GM12892 (cell line): ENCODE measurements at regions not wholly inside any gene's neighbourhood (a gene's known extent, or its start where the extent isn't known, plus 50 kb on each side); places are given as distances from the start of the nearest gene placed in this dataset.

Experiments used
- POLR2AphosphoS5 ChIP-seq: IDR thresholded peaks from 2 replicates; pipeline ENCODE4 v1.6.1; 2011; ENCODE audit warnings: low read depth, low read length, control low read depth
- TAF1 ChIP-seq: IDR thresholded peaks from 2 replicates; pipeline ENCODE4 v1.6.1; 2011; ENCODE audit warnings: low read depth, mild to moderate bottlenecking, control low read depth, low read length, borderline replicate concordance

DNA sequence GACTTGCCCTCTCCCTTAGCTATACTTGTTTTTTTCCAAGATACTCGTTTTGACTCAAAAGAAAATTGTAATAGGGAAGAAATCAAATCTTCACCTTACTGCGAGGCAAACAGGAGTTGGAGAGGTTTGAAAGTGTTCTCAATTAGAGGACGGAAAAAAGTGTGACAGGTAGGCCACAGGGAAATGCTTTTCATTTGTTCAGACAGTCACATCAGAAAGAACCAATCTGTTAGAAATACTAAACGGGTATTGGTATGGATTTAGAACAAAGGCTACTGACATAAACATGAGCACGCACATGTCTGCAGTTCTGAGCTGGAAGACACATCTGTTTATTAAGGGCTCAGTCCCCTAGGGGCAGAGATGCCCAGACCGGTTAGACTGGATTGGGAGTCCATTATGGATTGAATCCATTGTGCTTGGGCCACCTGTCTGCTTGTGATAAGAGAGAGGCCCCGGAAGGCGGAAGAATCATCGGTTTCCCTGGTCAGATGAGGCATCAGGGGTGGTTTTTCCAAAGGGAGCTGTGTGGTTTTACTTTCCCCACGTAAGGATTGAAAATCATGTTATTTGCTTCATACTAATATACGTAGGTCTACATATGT lies 220.9 kb upstream of the MYLIP start:
- TF ChIP-seq TAF1 (no peak), POLR2AphosphoS5 (no peak)
